OCI-LY7 (cell line): ENCODE measurements at regions not wholly inside any gene's neighbourhood (a gene's known extent, or its start where the extent isn't known, plus 50 kb on each side); places are given as distances from the start of the nearest gene placed in this dataset.

Source experiments
- CTCF ChIP-seq: fragments of 200-600 bp; sonication (generic); conservative IDR thresholded peaks from 2 replicates; pipeline ENCODE4 v1.5.1; 2014; ENCODE audit warnings: mild to moderate bottlenecking, antibody characterized with exemption, low read length, moderate library complexity, mixed read lengths
- EZH2phosphoT487 ChIP-seq: fragments of 200-600 bp; sonication (generic); IDR thresholded peaks from 2 replicates; pipeline ENCODE4 v1.6.1; 2018; ENCODE audit warnings: low read depth, borderline replicate concordance, mild to moderate bottlenecking, mixed run types, antibody characterized with exemption, low read length, moderate library complexity, mixed read lengths

GRCh38 chr10:36736311-36736710, 389.1 kb upstream of the ANKRD30A start:
- TF ChIP-seq EZH2phosphoT487 (no peak), CTCF (no peak)
